D721Med (cell line): ENCODE measurements at regions not wholly inside any gene's neighbourhood (a gene's known extent, or its start where the extent isn't known, plus 50 kb on each side); places are given as distances from the start of the nearest gene placed in this dataset.

Experiments used
- DNase-seq: peaks from one replicate; pipeline ENCODE4 v3.0.0; 2011; ENCODE audit warnings: low spot score; ENCODE audit not compliant: insufficient read length
- FAIRE-seq: peaks from 2 replicates; lab custom pipeline; 2011; peaks lifted over from hg19 to GRCh38; lab: Jason Lieb, UNC
- CTCF ChIP-seq: IDR thresholded peaks from 2 replicates; pipeline ENCODE4 v1.5.1; 2012; ENCODE audit warnings: mild to moderate bottlenecking, control low read depth; ENCODE audit not compliant: insufficient read depth; ENCODE audit errors: missing control alignments

DNA sequence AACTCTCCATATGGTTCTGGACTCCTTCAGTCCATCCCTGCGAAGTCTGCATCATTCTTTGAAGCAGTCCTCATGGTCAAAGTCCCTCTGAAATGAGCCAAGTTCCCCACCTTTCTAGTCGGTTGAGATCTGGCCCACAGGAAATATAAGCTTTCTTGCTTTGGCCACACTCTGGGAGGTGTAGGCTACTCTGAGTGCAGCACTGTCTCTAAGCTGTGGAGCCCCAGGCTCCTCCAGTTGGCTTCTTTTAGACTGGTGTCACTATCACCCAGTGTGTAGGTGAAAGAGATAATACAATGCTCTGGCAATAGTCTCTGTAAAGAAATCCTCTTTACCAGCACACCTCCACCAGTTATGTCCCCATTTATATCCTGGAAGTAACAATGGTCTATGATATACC is 486.5 kb upstream of the KLF12 start:
- no peak for DNase-seq
- FAIRE-seq = no peak
- TF ChIP-seq CTCF = no peak

GRCh38 chr13:74620308-74620707 is 486.1 kb upstream of the KLF12 start:
- TF ChIP-seq CTCF = no peak
- FAIRE-seq (no peak), DNase-seq (no peak)

DNA sequence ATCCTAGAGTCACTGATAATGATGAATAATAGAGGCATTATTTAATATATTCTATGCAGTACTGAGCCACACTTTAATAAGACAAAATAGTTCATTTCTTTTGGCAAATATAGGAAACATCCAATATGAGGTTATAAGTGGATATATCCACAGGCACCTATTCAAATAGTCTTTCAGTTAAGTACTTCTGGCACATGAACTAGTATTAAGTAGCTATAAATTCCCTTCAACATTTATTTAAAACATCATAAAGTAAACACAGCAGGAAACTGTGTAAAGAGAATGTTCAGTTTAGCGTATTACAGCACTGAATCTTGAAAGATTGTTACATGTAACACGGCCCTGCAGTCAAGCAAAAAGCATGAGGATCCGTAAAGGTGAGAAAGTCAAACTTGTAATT is 463.3 kb upstream of the KLF12 start:
- DNase-seq (no peak), FAIRE-seq (no peak)
- TF ChIP-seq CTCF = no peak

- no peak for FAIRE-seq
- no peak for TF ChIP-seq CTCF
- no peak for DNase-seq
These were observed 462.5 kb upstream of the KLF12 start for GRCh38 chr13:74596691-74597090.

GRCh38 chr13:74593688-74594087 is 459.5 kb upstream of the KLF12 start:
- TF ChIP-seq CTCF = no peak
- FAIRE-seq (no peak), DNase-seq (no peak)

DNA sequence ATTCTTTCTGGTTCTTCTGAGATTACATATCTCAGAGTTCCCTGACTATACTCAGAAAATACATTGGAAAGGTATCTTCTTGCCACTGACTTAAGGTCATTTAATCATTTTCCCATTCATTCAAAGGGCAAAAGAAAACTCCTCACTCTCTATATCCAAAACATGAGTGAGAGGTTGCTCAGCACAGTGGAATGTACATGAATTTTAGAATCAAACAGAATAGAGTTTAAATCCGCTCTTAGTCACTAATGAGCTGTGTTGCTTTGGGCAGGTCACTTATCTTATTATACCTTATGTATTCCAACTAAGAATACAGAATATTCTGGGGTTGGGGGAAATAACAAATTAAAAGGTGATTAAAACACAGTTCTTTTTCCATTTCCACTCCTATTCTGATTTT is 452.6 kb upstream of the KLF12 start:
- TF ChIP-seq CTCF = no peak
- FAIRE-seq (no peak), DNase-seq (no peak)

- FAIRE-seq (no peak), DNase-seq (no peak)
- TF ChIP-seq CTCF = no peak
These were observed 442.2 kb upstream of the KLF12 start for GRCh38 chr13:74576420-74576819.
